HG03025 (cell line): ENCODE measurements at regions not wholly inside any gene's neighbourhood (a gene's known extent, or its start where the extent isn't known, plus 50 kb on each side); places are given as distances from the start of the nearest gene placed in this dataset.
A peak's percentile ranks its signal among the peaks of the same experiment; 100 is the strongest.
"Not testable (repeated sequence)": the region's sequence is repeated elsewhere in the genome, so short reads cannot be mapped to it uniquely, and the experiment has no call there.

Experiments used
- ATAC-seq: cut with Tn5 transposase; IDR thresholded peaks from one replicate; pipeline ENCODE4 v1.9.1; 2021; ENCODE audit warnings: mild to moderate bottlenecking, moderate library complexity; ENCODE audit not compliant: unreplicated experiment, low FRiP score

DNA sequence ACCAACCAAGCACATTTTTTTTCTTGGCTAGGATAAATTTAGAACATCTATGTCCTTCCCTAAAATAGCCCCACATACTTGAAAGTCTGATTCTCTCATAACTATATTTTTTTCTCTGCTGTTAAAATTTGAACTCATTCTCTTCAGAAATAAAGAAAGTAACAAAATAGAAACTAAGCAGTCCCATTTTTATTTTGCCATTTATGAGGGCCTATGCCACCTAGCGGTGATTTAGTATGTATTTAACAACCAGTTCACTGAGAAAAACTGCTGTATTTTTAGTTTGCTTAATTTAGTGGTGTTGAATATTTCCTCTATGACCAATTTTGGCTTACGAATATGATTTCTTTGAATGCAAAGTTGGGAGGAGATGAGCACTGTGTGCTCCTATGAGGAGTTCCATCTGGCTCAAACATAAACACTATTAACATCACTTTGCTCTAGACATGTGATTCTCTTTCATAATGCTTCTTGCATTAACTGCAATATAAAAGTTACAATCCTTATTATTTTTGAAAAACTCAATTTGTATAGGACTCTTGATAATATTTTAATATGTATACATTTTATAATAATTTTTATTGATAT is 116.6 kb downstream of the SYT15B start:
- not testable (repeated sequence) for ATAC-seq

DNA sequence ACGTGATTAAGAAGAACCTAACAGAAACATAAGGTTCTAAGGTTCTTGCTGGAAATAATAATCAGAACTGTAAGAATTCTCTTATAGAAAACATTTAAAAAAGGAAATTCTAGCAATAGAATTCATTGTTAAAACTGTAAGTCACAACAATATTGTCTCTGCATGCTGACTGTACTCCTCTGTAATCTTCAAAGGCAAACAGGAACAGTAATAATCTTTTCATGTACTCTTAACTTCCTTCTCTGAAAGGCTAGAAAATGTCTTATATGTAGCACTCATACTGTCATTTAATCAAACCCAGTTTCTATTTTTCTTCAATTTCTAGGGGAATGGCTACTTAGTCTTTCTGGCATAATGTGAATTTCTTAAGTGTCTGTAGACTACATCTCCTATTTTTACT is 103.5 kb upstream of the AGAP9 start:
- ATAC-seq = not testable (repeated sequence)

DNA sequence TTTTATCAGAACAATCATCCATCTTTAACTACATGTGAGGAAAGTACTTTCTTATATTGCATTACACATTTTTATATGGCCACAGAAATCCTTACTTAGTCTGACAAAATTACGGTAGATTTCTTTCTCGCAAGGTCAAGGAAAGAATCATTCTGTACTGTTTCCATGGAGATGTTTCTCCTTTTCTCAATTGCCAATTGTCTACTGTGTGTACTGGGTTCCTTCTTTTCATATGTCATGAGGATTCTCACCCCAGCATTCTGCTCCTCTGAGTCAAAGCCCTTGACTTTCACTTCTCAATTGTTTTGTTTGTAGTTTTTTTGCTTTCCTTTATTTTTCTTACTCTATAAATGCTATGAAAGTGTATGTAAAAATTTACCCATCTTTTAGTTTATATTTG is 99.3 kb upstream of the AGAP9 start:
- ATAC-seq = not testable (repeated sequence)

DNA sequence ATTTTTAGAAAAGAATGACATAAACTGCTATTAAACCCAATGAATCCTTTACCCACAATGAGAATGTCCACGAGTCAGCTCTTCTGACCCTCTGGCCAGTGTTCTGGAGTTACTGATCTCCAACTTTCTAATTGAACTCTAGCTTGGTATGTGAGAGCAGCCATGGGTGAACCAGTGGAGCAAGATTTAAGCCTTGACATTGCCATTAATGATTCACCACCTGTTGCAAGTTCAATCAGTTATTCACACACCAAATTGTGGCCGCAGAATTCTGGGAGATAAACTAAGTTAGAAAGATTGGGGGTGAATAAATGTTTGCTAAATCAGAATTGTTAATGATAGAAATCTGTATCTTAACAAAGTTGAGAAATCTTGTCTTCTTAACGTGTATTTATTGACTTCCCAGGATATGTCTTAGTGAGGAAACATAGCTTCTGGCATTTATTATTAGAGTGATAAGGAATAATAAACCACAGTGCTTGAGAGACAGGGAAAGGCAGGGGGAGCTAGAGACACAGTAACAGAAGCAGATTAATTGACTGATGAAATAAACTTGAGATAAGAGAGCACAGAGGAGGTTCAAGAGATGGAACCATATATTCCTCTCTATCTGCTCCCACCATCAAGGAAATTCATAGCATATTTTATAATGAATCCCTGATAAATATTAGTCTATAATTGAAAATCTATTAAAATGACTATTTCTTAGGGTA is 96.0 kb upstream of the AGAP9 start:
- ATAC-seq = not testable (repeated sequence)

DNA sequence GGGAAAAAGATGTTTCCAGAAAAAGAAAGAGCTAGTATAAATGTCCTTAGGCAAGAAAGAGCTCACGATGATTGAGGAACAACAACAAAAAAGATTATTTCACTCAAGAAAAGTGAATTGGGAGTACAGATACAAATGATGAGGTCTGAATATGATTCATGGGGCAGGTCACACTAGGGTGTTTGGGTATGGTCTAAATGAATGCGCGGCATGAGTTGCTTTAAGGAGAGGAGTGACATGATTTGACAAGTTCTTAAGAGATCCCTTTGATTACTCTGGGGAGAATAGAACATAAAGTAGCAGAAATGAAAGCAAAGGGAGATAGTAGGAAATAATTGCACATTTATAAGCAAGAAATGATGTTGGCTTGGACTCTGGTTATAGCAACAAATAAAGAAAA is 85.9 kb upstream of the AGAP9 start:
- ATAC-seq = not testable (repeated sequence)

DNA sequence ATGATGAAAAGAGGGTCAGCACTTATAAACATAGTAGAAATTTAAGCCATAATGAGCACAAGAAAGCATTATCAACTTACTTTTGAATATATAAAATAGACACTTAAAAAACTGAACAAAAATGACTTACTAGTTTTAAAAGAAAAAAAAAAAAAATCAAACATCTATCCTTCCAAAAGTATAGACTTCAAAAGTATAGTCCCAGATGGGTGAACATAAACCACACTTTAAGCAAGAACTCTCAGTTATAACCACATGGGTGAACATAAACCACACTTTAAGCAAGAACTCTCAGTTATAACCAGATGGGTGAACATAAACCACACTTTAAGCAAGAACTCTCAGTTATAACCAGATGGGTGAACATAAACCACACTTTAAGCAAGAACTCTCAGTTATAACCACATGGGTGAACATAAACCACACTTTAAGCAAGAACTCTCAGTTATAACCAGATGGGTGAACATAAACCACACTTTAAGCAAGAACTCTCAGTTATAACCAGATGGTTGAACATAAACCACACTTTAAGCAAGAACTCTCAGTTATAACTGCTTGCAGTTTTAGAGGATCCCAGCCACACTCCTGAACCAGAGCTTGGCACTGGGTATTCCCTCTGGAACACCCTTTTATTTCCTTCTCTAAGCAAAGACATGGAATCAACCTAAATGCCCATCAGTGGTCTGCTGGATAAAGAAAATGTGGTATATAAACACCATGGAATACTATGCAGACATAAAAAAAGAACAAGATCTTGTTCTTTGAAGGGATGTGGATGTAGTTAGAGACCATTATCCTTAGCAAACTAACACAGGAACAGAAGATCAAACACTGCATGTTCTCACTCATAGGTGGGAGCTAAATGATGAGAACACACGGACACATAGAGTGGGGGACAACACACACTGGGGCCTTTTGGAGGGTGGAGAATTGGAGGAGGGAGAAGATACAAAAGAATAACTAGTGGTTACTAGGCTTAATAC is 82.6 kb upstream of the AGAP9 start:
- ATAC-seq = not testable (repeated sequence)

DNA sequence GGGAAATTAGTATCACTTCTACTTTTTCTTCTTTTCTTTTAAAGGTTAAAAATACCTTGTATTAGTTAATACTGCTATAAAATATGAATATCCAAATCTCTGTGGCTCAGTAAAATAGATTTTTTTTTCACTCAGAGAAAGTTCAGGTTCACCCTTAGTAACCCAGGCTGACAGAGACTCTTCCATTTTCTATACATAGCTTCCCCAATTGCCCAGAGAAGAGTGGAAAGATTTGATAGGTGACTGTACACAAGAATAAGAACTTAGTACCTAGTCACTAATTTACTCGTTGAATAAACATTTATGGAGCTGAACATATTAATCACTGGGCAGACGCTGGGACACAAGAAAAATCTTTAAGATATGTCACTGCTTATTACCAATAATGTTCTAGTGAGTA is 77.2 kb upstream of the AGAP9 start:
- not testable (repeated sequence) for ATAC-seq

DNA sequence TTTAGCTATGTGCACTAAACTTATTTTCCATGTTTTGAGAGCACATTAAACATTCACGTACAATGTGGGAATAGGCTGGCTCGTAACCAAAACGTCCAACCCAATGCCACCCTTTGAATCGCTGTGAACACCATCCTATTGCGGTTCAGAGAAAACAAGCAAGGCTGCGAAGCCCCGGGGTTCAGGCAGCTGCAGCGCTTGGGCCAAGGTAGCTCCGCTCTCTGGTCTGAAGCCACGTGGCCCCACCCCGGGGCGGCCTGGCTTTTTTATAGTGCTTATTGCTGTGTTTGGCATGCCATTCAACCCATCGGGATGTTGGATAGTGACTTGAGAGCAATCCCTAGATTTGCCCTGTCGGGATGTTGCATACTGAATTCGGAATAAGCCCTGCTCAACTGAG is 76.7 kb upstream of the AGAP9 start:
- ATAC-seq = not testable (repeated sequence)

DNA sequence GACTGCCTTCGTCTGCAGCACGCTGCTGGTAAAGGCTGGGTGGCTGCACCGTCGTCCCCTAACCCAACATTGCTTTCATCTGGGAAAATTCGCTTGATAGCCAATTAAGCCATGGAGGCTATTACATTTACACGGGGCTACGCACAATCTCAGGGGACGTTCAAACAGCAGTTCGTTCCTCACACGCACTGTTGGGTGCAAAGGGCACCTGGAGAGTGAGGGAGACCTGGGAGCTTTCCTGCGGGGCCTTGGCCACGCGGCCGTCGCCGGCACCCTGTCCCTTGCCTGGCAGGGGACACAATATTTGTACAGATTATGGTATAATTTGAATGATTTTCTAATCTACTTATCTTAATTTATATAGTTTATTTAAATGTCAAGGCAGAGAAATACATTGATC is 76.2 kb upstream of the AGAP9 start:
- not testable (repeated sequence) for ATAC-seq

DNA sequence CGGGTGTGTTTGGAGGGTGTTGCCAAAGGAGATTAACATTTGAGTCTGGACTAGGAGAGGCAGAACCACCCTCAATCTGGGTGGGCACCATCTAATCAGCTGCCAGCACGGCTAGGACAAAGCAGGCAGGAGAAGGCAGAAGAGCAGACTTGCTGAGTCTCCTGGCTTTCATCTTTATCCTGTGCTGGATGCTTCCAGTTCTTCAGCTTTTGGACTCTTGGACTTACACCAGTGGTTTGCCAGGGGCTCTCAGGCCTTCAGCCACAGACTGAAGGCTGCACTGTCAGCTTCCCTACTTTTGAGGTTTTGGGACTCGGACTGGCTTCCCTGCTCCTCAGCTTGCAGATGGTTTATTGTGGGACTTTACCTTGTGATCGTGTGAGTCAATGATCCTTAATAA is 70.4 kb upstream of the AGAP9 start:
- ATAC-seq = not testable (repeated sequence)

DNA sequence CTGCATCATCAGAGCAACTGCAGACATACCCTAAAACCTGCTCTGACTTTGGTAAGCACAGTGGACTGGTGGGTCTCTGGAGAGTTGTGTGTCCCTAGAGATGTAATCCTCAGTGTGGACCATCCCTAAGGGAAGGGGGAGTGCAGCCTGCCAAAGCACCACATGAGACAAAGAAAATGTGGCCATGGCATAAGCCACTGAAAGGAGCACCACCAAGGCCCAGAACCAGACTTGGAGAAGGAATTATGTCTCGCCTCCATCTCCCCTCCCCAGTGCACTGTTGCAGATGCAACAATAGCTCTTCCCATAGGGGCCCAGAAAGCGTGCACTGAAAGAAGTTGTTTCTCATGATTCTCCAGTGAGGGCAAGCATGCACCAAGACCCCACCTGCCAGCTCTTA is 69.7 kb upstream of the AGAP9 start:
- ATAC-seq = not testable (repeated sequence)

DNA sequence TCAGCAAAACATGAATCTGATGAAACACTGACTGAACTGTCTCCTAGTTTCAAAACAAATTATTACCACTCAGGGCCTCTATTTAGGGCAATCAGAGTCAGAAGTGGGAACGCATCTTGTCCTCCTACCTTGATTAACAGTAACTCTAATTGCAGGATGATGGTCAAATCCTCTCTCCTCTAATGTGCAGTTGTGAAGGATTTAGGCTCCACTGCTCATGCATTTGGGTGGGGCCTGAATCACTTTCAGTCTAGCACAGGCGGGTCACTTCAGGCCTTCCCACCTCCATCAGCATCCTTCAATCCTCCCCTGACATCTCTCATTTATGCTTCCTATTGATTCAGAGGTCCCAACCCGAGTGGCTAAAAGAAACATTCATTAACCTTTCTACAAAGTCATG is 67.5 kb upstream of the AGAP9 start:
- ATAC-seq = not testable (repeated sequence)

DNA sequence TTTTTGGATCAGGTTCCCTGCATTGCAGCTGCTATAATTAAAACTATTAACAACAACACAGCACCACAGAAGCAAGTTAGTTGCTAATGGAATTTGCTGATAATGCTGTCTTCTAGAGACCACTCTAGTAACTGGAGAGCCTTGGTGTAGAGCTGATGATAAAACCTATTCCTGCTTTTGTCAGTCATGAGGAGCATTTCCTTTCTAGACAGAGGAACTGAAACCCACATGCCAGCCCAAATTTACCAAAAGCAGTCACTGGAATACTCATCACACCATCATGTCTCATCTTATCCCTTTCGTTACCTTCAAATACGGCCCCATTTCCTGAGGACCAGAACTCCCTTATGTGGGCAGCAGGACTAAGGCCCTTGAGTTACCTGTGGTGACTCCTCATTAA is 67.1 kb upstream of the AGAP9 start:
- ATAC-seq = not testable (repeated sequence)

DNA sequence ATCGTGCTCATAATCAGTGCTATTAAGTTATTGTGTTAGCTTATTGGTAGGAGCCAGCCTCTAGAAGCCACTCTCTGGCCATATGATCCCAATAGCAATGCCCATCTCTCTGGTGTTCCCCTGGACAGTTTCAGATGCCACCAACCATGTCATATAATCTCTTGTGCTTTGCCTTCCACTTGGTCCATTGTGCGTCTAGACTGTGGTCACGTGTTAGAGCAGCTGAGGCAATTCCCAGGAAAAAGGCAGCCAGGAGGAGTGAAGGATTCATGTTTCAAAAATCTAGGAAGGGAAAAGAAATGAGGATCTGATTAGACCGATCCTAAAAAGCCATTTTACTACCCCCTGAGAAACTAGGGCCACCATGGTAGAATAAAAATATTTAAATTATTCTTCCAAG is 58.6 kb upstream of the AGAP9 start:
- not testable (repeated sequence) for ATAC-seq

DNA sequence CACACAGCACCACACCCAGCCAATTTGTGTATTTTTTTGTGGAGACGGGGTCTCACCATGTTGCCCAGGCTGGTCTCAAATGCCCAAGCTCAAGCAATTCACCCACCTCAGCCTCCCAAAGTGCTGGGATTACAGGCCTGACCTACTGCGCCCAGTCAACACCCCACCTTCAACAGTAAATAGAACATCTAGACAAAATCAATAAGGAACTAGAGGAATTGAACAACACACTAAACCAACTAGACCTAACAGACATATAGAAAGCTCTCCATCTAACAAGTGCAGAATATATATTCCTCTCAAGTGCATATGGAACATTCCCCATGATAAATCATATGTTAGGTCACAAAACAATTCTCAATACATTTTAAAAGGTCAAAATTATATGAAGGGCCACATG is 56.6 kb upstream of the AGAP9 start:
- not testable (repeated sequence) for ATAC-seq

DNA sequence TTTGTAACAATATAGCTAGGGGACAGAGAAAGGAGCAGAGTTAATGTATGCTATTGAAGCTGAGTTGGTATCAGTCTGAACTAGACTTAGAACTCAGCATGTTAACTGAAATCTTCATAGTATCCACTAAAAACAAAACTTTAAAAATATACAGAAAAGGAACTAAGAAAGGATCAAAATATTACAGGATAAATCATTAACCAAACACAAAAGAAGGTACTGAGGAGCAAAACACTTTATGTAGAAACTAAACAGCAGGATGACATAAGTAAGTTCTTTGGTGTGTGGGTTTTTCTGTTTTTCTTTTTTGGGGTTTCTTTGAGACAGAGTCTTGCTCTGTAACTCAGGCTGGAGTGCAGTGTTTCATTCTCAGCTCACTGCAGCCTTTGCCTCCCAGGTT is 55.1 kb upstream of the AGAP9 start:
- ATAC-seq = peak; percentile 79
